A172 (cell line): ENCODE measurements at regions not wholly inside any gene's neighbourhood (a gene's known extent, or its start where the extent isn't known, plus 50 kb on each side); places are given as distances from the start of the nearest gene placed in this dataset.

Experiments
- DNase-seq: peaks from one replicate; pipeline ENCODE4 v3.0.0-alpha.2; 2015; ENCODE audit warnings: low spot score

- DNase-seq: no peak
Observed at GRCh38 chr6:130557481-130558112, 191.8 kb downstream of the TMEM200A start.

- no peak for DNase-seq
Observed at GRCh38 chr6:130558131-130558530, 192.3 kb downstream of the TMEM200A start.

- DNase-seq: no peak
Observed at GRCh38 chr6:130559166-130559565, 193.3 kb downstream of the TMEM200A start.

- DNase-seq: peak; percentile 9
Observed at GRCh38 chr6:130560231-130560630, 194.4 kb downstream of the TMEM200A start.

- peak; percentile 16 for DNase-seq
Observed at GRCh38 chr6:130561159-130561558, 195.3 kb downstream of the TMEM200A start.

GRCh38 chr6:130565696-130566095 is 199.9 kb downstream of the TMEM200A start:
- no peak for DNase-seq

GRCh38 chr6:130574146-130574545 is 208.3 kb downstream of the TMEM200A start:
- no peak for DNase-seq

- DNase-seq: no peak
Observed at GRCh38 chr6:130575557-130575956, 209.7 kb downstream of the TMEM200A start.

- DNase-seq: no peak
Observed at GRCh38 chr6:130575971-130576370, 210.2 kb downstream of the TMEM200A start.

GRCh38 chr6:130577178-130577919 is 211.5 kb downstream of the TMEM200A start:
- DNase-seq: no peak

GRCh38 chr6:130578713-130579112 is 212.9 kb downstream of the TMEM200A start:
- DNase-seq: no peak

GRCh38 chr6:130583268-130583667 is 217.5 kb downstream of the TMEM200A start:
- no peak for DNase-seq

GRCh38 chr6:130585587-130585986 is 219.8 kb downstream of the TMEM200A start:
- DNase-seq: no peak

GRCh38 chr6:130587778-130588520 is 222.1 kb downstream of the TMEM200A start:
- DNase-seq: peak; percentile 63

- no peak for DNase-seq
Observed at GRCh38 chr6:130593200-130593599, 227.4 kb downstream of the TMEM200A start.

- no peak for DNase-seq
Observed at GRCh38 chr6:130593948-130594347, 228.1 kb downstream of the TMEM200A start.

- DNase-seq: peak; percentile 3
Observed at GRCh38 chr6:130598021-130598989, 228.9 kb upstream of the SMLR1 start.

- peak; percentile 96 for DNase-seq
Observed at GRCh38 chr6:130600880-130601341, 226.3 kb upstream of the SMLR1 start.

GRCh38 chr6:130602151-130602770 is 224.9 kb upstream of the SMLR1 start:
- DNase-seq: peak; percentile 98

GRCh38 chr6:130603391-130603790 is 223.8 kb upstream of the SMLR1 start:
- DNase-seq: no peak

GRCh38 chr6:130604841-130605399 is 222.3 kb upstream of the SMLR1 start:
- DNase-seq: no peak
